ENCODE measurements at regions not wholly inside any gene's neighbourhood (a gene's known extent, or its start where the extent isn't known, plus 50 kb on each side); places are given as distances from the start of the nearest gene placed in this dataset.
A peak's percentile ranks its signal among the peaks of the same experiment; 100 is the strongest.
"Not testable (repeated sequence)": the region's sequence is repeated elsewhere in the genome, so short reads cannot be mapped to it uniquely, and the experiment has no call there.

DNA sequence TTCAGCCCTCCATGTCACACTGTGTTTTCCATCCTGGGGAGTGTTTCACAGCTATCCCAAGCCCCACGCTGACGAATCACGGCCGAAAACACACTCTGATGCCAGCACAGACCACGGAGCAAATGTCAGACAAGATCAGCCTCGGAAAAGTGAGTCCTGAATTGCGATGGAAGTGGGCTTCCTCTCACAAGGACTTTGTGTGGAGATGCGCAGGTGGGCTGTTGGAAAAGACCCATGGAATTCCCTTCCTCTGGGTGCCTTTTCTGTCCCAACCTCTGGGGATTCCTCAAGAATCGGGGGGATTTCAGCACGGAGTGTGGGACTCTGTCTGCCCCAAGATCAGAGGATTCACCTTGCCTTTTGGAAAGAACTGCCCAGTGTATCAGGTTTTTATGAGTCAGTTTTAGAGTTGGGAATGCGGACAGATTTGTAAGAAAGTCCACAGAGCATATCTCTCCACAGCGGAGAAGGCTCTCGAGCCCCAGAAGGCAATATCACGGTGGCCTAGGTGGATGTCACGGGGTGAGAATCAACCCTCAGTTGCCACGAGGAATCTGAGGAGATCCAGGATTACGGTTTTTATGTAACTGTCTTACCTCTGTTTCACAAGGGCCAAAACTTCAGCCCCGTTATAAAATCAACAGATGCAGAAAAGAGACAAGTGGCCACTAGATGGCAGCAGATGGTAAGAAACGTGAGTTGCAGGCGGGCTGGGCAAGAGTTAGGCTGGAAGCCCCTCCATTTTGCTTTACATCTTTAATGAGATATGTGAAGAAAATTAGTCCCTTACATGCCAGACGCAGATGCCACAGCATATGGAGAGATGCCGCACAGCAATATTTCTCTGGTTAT lies 201.9 kb downstream of the DAD1 start:
- peak; percentile 92 for DNase-seq (ENCODE audit: low spot score)

DNA sequence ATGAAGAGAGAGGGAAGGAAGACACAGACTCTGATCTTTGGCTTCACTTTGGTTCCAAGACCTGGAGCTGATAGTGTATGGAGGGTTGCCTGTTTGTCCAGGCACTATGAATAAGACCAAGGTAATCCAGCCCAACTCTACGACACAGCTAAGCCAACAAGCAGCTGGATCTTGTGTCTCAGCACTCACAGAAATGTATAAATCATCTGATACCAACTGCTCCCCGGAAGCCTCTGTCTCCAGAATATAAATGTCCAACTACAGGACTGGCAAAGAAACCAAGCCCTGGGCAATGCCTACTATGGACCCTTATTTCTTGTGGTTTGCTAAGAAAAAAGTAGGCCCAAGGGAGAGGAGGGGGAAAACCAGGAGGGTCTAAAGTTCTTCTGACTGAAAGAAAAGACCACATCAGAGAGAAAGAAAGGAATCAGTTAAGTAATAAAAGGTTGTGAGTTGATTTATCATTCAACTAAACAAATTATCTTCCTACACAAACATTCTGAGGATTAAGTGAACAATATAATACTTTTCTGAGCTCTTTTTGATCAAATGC lies 204.0 kb downstream of the DAD1 start:
- DNase-seq (ENCODE audit: low spot score) = no peak

DNA sequence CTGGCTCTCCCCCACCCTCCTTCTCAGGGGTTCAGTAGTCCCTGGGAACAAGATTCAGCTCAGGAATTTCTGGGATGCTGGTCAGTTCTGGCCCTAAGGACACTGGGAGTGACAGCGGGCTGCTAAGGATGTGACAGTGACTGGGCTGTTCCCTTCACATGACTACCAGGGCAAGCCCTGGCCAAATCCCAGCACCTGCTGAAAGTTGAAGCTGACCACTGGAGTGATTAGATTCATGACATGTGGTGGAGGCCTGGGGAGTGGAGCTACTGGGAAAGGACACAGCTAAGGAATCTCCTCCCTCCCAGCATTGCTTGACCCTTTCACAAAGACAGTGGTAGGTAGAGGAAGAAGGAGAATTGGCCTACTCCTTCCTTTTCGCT lies 204.9 kb downstream of the DAD1 start:
- DNase-seq (ENCODE audit: low spot score) = no peak

DNA sequence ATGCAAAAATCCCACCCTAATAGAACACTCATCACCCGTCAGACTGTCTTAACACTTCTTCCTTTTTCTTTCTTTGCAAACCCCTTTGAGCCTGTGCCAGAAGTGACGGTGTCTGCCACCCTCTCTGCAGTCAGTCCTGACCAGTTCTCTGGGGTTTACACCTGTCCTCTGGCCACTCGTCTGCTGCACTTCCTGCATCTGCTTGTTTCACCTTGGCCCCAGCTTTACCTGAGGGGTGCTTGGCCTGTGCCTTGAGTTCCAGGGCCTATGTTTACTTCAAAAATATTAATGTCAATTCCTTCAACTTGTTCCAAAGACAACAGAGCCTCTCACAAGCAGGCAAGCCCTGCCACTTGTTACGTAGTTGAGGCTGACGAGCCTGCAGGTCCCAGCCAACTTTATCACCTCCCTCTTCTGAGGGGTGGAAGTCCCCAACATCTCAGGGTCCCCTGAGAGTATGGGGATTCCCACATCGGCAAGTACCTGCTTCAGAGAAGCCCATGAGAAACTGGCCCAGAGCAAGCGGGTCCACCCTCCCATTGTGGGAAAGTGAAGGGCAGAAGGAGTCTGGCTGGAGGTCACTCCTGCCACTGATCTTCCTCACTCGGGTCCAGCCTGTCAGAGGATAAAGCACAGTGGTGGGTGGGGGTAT lies 205.4 kb downstream of the DAD1 start:
- no peak for DNase-seq (ENCODE audit: low spot score)

DNA sequence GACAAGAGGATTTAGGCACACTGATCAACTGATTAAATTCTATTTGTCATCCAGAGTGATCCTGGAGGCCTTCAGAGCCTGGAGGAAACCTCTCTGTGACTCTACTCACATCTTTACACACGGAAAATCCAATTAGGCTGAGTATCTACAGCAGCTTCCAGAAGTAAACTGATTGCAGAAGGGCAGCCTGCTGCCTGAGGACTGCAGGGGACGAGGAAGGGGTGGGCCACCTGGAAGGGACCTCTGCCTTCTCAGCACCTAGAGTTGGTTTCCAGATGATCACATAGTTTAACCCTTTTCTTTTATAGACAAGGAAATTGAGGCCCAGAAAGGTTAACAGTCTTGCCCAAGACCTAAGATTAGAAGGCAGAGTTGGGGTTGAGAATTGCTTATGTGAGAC lies 206.1 kb downstream of the DAD1 start:
- no peak for DNase-seq (ENCODE audit: low spot score)

DNA sequence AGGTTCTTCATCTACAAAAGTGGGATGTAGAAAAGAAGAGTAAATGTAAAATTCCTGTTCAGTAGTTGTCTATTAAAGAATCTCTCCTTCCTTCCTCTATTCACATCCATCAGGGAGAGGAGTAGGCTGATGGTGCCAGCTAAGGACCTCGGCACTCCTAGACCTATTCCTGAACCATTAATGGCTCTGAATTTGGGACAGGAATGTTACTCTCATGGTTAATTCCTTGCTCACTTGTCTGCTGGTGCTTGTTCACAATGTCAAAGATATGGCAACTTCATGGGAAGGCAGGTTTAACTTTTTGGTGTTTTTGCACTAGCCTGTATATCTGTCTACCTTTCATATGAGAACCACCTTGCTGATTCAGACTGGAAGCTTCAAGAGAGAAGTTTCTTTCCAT lies 206.6 kb downstream of the DAD1 start:
- no peak for DNase-seq (ENCODE audit: low spot score)

DNA sequence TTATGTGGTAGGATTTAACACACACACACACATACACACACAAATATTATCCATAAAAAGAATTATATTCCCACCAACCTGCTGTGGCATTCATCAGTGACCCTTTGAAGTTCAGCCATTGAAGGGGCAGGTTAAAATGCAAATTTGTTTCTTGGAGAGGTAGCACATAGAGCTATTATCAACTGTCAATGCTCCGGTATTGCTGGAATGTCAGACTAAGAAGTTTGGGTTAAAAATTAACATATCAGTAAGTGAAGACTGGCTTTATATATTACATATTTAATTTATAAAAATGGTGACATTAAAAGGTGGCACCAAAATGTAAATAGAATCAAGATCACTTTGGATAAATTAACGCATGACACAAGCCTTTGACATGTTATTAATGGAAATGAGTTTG lies 207.3 kb downstream of the DAD1 start:
- no peak for DNase-seq (ENCODE audit: low spot score)

DNA sequence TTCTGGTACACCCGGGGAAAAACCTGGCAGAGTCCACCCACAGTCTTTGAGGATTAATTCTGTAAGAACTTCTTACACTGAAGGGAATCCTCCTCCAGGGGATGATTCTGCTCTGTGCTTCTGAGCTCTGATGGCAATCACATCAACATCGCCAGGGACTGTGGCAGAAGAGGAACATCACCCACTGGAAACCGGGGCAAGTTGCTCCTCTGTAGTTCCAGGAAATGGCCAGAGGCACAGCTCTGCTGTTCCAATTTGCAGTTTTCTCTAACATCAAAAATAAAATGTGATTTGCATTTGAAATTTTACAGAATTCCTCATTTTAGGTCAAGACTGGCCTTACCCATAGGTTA lies 207.6 kb downstream of the DAD1 start:
- no peak for DNase-seq (ENCODE audit: low spot score)

DNA sequence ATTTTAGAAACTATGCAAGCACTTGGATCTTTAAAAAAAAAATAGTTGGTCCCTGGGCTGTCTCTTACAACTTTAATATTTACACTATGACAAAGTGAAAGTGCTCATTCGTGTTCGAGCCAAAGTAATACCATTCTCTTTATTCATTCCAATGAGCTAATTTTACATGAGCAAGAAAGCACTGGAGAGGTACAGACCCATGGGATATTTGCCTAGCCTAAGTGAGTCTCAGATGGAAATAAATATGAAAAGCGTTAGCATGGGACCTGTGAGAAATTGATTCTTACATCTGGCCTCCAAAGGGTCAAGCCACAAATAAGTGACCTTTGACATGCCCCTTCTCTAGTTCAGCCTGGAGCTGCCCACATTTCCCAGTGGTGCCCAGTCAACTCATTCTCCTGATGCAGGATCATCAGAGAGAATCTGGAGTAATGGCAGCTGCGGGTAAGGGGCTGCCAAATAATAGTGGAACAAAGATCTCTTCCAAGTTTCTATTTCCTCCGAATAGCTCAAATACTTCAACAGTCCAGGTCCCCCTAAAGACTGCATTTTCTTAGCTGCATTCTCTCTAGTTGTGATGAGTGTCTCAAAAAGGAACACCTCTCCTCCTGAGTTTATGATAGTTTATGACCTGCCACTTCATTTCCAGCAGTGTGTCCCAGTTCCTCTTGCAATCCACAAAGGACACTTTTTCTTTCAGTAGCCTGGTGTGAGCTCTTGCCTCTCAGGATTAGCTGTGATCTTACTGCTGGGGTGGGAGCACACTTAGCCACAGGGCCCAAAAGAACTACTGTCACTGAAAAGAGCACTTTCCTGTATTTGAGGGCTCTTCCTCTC lies 208.2 kb downstream of the DAD1 start:
- DNase-seq (ENCODE audit: low spot score) = no peak

DNA sequence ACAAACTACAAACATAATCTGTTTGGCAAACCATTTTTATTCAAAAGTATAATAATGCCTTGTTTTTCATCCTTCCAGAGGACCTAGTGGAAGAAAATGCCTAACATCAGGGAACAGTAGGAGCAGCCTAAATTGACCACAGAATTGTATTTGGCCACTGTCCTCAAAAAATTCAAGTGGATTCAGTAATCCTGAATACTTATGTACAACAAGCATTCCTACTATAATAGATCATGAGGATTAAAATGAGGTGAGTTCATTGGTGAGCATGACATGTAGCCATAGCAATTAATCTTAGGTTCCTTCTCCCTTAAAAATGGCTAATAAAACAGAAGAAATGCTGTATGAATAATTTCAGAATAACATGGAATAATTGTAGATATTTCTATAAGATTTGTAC lies 209.3 kb downstream of the DAD1 start:
- no peak for DNase-seq (ENCODE audit: low spot score)

DNA sequence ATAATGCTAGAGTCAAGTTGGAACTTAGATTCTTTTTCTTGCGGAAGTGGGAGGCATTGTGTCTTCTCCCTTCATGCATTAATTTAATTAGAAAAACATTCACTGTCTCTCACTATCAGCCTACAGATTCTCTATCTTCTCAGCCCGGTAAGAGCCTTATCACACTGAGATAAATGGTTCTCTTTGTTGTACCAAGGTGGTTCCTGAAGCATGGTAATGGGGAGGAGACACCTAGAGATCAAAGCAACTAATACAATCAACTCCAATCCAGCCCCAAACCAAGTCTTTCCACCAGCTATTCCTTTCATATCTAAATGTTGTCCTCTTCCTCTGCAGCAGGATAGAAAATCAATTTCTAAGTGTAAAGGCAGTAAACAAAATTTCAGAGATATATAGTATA lies 210.8 kb downstream of the DAD1 start:
- DNase-seq (ENCODE audit: low spot score) = no peak

DNA sequence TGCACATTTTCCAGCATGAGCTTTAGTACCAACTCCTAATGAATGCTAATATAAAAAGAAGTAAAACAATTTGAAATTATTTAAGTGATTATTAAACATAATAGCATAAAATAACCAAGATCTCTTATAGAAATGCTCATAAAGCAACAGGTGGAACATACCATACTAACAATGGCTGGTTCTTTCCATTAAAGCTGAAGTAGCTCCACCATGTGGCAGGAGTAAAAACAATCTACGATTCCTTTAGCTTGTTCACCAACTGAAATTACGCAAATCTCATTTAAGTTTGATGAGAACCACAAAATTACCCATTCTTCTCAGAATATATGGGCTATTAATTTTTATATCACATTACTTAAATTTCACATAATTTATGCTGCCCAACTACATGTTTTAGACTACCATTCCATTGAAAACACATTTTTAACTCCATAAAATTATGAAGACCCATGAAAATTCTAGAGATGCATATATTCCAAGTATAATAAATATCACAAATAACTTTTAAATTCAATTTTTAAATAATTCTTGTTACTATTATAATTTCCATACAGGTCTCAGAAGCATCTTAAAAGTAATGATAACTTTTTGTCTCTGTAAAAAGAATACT lies 213.6 kb downstream of the DAD1 start:
- DNase-seq (ENCODE audit: low spot score) = peak; percentile 32

DNA sequence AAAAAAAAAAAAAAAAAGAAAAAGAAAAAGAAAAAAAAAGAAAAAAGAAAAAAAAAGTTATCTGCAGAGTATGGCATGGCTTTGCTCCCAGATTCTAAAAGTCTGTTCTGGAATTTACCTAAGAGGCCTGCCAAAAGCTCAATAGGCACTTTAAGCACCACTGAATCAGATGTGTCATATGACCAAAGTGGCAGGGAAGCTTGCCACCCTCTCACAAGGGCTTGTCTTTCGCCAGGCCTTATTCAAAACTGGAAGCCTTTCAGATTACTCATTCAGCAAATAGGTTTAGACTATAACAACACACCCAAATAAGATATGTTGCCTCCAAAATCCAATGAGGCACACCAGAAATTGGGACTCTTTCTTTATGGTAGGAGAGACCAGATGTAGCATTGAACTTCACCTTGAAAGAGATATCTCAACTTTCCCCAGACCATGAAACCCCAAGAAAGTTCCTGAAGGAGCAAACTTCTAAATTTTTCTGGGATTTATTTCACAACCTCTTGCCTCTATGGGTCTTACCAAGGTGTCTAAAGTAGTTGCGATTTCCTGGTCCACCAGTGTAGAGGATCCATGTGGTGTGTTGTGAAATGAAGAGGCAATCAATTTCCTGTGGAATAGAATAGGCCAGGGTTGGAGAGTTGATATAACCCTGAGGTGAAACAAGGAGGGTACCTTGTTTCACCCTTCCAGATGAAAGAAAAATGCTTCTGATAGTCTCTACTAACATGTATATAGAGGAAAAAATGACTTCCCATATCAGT lies 218.8 kb downstream of the DAD1 start:
- no peak for DNase-seq (ENCODE audit: low spot score)

DNA sequence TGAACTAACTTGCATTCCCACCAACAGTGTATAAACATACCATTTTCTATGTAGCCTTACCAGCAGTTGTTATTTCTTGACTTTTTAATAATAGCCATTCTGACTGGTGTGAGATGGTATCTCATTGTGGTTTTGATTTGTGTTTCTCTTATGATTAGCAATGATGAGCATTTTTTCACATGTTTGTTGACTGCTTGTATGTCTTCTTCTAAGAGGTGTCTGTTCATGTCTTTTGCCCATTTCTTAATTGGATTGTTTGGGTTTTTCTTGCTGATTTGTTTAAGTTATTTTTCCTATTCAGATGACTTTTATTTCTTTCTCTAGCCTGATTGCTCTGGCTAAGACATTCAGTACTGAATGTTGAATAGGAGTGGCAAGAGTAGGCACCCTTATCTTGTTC lies 230.3 kb downstream of the DAD1 start:
- DNase-seq (ENCODE audit: low spot score) = no peak

DNA sequence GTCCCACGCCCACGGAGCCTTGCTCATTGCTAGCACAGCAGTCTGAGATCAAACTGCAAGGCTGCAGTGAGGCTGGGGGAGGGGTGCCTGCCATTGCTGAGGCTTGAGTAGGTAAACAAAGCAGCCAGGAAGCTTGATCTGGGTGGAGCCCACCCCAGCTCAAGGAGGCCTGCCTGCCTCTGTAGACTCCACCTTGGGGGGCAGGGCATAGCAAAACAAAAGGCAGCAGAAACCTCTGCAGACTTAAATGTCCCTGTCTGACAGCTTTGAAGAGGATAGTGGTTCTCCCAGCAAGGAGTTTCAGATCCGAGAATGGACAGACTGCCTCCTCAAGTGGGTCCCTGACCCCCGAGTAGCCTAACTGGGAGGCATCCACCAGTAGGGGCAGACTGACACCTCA lies 239.7 kb downstream of the DAD1 start:
- DNase-seq (ENCODE audit: low spot score) = not testable (repeated sequence)

DNA sequence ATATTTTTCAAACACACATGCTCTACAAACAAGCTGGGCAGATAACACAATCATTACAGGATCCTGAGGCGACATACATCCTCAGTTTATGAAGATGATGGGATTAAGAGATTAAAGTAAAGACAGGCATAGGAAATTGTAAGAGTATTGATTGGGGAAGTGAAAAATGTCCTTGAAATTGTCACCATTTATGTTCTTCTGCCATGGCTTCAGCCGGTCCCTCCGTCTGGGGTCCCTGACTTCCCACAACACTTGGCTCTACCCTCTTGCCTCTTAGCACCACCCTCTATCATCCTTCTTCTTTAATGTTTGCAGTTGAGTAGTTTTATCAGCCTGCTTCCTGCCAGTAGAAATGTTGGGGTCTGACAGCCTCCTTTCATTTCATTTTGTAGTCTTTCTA lies 244.4 kb downstream of the DAD1 start:
- no peak for DNase-seq (ENCODE audit: low spot score)

DNA sequence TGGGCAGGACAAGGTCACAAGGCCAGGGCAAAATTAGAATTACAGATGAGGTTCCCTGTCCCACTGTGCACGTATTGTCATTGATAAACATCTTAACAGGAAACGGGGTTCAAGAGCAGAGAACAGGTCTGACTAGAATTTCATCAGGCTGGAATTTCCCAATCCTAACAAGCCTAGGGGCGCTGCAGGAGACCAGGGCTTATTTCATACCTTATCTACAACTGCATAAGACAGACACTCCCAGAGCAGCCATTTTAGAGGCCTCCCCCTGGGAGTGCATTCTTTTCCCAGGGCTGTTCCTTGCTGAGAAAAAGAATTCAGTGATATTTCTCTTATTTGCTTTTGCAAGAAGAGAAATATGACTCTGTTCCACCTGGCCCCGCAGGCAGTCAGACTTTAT lies 244.8 kb downstream of the DAD1 start:
- not testable (repeated sequence) for DNase-seq (ENCODE audit: low spot score)

DNA sequence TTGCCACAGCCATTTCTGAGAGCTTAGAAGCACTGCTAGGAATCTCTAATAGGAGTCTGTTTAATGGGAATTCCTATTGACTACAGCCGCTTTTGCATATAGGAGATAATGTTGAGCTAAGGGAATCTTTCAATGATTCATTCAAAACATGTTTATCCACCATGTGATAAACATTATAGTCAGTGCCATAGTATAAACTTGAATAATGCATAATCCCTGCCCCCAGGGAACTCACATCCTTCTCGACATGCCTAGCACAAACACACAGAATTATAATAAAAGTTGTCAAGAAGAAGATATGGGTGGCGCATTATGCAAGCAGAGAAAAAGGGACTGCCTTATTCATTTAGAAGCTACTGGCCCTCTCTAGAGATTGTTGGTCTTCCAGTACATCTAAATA lies 248.0 kb downstream of the DAD1 start:
- no peak for DNase-seq (ENCODE audit: low spot score)

DNA sequence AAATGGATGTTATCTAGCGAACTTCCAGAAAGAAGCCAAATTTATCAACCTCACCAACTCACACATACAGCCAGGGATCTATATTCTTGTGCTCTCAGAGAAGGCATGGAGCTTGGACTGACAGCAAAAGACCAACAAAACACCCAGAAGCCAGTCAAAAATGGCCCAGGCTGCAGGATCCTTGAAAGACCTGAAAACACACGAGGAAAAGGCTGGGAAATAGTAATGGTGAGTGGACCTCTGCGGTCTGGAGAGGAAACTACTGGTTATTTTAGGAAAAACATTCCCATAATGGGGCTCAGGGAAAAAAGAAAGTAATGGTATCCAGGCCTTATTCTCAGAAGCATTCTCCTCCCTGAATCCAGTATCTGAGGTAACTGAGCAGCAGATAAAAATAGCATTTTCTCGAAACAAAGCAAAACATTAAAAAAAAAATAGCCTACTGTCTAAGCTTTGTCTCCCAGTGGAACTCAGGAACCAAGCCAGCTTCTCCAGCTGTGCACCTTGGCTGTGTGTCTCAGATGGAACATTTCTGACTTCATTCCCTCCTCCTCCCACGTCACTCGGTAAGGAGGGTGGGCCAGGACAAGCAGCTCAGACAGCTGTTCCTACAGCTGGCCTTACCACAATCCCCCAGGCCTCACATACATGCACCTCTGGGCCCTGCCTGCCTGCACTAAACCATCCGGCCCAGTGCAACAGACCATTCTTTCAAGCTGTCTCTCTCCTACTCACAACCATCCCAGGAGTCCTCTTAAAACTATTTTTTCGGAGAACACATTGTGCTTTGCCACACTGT lies 249.9 kb downstream of the DAD1 start:
- DNase-seq (ENCODE audit: low spot score) = no peak

DNA sequence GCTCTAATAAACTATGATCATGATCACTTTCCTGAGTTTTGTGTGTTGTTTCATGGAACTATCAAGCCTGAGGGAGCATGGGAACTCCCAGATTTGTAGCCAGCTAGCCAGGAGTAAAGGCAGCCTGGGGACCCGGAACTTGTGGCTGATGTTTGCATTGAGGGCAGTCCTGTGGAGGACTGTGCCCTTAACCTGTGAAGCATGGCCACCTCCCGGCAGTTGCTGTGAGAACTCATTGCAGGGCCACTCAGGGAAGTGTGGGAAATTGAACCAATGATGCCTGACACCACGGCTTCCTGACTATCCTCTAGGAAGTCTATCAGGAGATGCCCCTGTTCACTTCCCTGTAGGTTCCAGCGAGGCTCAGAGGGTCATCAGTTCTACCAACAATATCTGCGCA lies 250.6 kb downstream of the DAD1 start:
- DNase-seq (ENCODE audit: low spot score) = no peak

DNA sequence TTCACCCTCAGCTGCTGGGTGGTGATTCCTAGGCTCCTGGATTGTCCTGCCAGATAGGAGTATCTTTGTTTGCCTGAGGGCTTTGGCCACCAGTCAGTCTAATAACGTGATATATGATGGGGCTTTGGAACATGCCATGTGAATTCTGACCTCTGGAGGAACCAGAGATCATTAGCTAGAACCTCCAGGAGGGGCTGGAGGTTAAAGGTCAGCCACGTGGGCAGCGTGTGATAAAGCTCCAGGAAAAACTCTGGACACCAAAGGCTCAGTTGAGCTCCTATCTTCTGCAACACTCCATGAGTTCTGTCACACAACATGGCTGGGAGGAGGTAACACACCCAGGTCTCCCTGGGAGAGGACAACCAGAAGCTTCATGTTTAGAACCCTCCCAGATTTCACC lies 251.1 kb downstream of the DAD1 start:
- DNase-seq (ENCODE audit: low spot score) = no peak
